Tibial artery (tissue), 4 donors: ENCODE measurements at regions not wholly inside any gene's neighbourhood (a gene's known extent, or its start where the extent isn't known, plus 50 kb on each side); places are given as distances from the start of the nearest gene placed in this dataset.
"Not testable (repeated sequence)": the region's sequence is repeated elsewhere in the genome, so short reads cannot be mapped to it uniquely, and the experiment has no call there.

Source experiments
- DNase-seq, 2 donors: peaks; one replicate each; pipeline ENCODE4 v3.0.0-alpha.2; 2019
- H3K27ac ChIP-seq, 2 donors: fragments of 200-600 bp; sonication (generic) in 1 of 2; 1 replicate in 1 of 2; 2 replicates in 1 of 2; pipeline ENCODE4 v1.5.1; 2018 to 2019; ENCODE audit warnings: mild to moderate bottlenecking in 1 of 2
- H3K27me3 ChIP-seq, 2 donors: fragments of 200-600 bp; sonication (generic) in 1 of 2; one replicate each; pipeline versions ENCODE4 v1.5.1 to v1.6.0; 2016 to 2019
- H3K36me3 ChIP-seq, 3 donors: fragments of 200-600 bp; sonication (generic) in 2 of 3; one replicate each; pipeline ENCODE4 v1.5.1; 2016 to 2019; ENCODE audit warnings: mild to moderate bottlenecking in 2 of 3
- H3K4me1 ChIP-seq, 4 donors: fragments of 200-600 bp; sonication (generic) in 2 of 4; 1 replicate in 3 of 4; 2 replicates in 1 of 4; pipeline ENCODE4 v1.5.1; 2016 to 2019
- H3K4me3 ChIP-seq, 2 donors: fragments of 200-600 bp; sonication (generic) in 1 of 2; 1 replicate in 1 of 2; 2 replicates in 1 of 2; pipeline ENCODE4 v1.5.1; 2018 to 2019; ENCODE audit warnings: mild to moderate bottlenecking in 2 of 2
- H3K9me3 ChIP-seq, 3 donors: fragments of 200-600 bp; sonication (generic) in 1 of 3; one replicate each; pipeline ENCODE4 v1.5.1; 2016 to 2019
- intact Hi-C: fragments of 100-400 bp; cut with DNase I; formaldehyde crosslinking; loops from one replicate; pipeline ENCODE4 v1.15.0; 2023; ENCODE audit warnings: low total_unique reads
- TF ChIP-seq, protein P1 (sequence below), 2 experiments: fragments of 200-600 bp in 1 of 2; fragments of 450-650 bp in 1 of 2; IDR thresholded peaks; one replicate each; pipeline ENCODE4 v1.5.1; 2017 to 2019; ENCODE audit warnings: antibody characterized with exemption in 2 of 2, mild to moderate bottlenecking in 1 of 2, moderate library complexity in 1 of 2

DNA sequence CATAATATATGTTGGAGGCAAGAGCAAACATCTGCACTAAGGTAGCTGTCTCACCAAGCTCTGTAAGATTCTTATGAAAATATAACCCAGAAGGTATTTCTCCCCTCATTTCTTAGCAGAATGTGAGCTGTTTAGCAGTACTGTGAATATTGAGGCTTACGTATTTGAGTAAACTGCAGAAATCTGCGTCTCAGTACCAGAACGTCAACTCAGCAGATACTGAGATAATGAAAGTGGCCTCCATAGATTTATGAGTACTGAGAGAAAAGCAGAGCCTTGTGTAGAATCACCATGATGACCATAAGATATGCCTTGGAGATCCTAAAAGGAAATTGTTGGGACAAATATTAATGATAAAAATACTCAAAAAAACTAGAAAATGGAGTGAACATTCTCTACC, 296.7 kb upstream of the TECRL start:
- Histone ChIP-seq H3K9me3 (no peaks in the 10 kb centered on the region), H3K27me3 (no peaks in the 10 kb centered on the region), H3K4me3 (no peak overlapping the region), H3K36me3 (no peaks in the 10 kb centered on the region), H3K4me1 (no peaks in the 10 kb centered on the region), H3K27ac (no peak overlapping the region)
- intact Hi-C loops: no loop called here
- TF ChIP-seq, protein P1, sequence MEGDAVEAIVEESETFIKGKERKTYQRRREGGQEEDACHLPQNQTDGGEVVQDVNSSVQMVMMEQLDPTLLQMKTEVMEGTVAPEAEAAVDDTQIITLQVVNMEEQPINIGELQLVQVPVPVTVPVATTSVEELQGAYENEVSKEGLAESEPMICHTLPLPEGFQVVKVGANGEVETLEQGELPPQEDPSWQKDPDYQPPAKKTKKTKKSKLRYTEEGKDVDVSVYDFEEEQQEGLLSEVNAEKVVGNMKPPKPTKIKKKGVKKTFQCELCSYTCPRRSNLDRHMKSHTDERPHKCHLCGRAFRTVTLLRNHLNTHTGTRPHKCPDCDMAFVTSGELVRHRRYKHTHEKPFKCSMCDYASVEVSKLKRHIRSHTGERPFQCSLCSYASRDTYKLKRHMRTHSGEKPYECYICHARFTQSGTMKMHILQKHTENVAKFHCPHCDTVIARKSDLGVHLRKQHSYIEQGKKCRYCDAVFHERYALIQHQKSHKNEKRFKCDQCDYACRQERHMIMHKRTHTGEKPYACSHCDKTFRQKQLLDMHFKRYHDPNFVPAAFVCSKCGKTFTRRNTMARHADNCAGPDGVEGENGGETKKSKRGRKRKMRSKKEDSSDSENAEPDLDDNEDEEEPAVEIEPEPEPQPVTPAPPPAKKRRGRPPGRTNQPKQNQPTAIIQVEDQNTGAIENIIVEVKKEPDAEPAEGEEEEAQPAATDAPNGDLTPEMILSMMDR (IDR thresholded peaks at IDR 0.05): no peak
- no peak for DNase-seq

DNA sequence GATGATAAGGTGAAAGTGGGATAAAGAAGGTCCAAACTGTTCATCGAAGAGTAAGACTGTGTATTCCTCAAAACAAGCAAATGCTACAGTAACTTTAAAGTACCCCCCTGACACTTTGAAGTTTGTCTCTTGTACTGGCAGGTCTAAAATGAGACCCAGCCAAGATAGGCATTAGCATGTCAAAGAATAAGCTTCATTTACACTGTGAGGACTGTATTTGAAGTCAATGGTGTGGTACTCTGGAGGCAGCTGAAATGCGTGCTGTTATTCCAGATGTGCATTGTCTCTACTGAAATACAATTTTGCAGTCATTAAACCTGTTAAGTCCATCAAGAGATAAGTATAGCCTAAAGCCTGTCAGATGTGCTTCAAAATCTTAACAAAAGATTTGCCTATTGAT, 288.9 kb upstream of the TECRL start:
- H3K27ac ChIP-seq: no peak overlapping the region
- TF ChIP-seq, protein P1 (IDR thresholded peaks at IDR 0.05): no peak
- DNase-seq: no peak

DNA sequence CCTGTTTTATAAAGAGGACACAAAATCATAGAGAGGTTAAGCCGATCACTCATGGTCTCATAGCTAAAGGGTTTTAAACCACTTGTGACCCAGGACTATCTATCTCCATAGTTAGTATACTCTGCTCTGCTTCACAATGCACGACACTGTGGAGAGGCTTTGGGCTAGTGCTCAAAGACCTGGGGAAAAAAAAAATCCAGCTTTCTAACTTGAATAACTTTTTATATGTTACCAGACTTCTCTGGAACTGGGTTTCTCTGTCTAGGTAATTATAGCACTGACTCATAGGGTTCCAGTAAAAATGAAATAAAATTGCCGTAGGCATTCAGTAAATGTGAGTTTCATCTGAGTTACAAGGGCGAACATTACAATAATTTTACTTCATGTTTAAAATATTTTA, 273.7 kb upstream of the TECRL start:
- Histone ChIP-seq H3K36me3 (no peaks in the 10 kb centered on the region), H3K4me3 (no peak overlapping the region), H3K27ac (no peak overlapping the region), H3K27me3 (no peaks in the 10 kb centered on the region), H3K9me3 (peaks cover 0 to 8% (median 0%) of the 10 kb centered on the region in 3 donors), H3K4me1 (no peaks in the 10 kb centered on the region)
- TF ChIP-seq, protein P1 (IDR thresholded peaks at IDR 0.05): no peak
- DNase-seq: no peak
- intact Hi-C loops: no loop called here

More for the DNA sequence above, 288.9 kb upstream of the TECRL start:
- H3K4me1 ChIP-seq: no peaks in the 10 kb centered on the region
- no peaks in the 10 kb centered on the region for H3K9me3 ChIP-seq
- H3K4me3 ChIP-seq: no peak overlapping the region
- no peaks in the 10 kb centered on the region for H3K27me3 ChIP-seq
- intact Hi-C loops: no loop called here
- no peaks in the 10 kb centered on the region for H3K36me3 ChIP-seq

DNA sequence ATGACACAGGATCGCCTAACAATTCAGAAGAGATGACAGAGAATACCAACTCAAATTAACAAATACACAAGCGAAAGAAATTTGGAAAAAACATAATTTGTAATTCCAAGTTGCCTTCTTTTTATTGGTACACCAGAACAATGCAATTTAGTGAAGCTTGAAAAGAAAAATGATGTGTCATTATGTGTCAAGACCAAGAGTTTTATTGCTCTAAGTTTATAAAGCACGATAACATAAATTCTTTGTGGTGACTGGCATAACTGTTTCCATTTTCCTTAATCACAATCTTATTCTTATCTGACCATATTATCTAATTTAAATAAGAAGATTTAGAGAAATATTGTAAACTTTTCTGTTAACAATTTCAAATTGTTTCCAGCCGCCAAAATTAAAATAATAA, 273.2 kb upstream of the TECRL start:
- no peak for DNase-seq
- H3K27me3 ChIP-seq: no peaks in the 10 kb centered on the region
- peaks cover 0 to 8% (median 0%) of the 10 kb centered on the region in 3 donors for H3K9me3 ChIP-seq
- TF ChIP-seq, protein P1 (IDR thresholded peaks at IDR 0.05): no peak
- H3K4me3 ChIP-seq: no peak overlapping the region
- H3K4me1 ChIP-seq: no peaks in the 10 kb centered on the region
- H3K27ac ChIP-seq: no peak overlapping the region
- no peaks in the 10 kb centered on the region for H3K36me3 ChIP-seq
- intact Hi-C loops: no loop called here

DNA sequence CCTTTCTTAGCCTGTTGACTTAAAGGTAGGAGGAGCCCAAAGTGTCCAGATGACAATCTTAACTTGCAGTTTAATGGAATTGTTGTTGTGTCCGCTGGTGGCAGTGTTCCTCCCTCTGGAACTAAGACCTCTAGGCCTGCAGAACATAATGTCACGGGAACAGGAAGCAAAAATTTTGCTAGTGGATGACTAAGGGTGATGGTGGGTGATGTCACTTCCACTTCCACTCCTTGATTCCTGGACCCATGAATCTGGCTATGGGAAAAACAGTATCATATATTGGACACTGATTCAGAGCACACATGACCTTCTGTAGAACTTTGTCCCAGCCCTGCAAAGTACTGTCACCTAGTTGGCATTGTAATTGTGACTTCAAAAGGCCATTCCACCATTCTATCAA, 263.9 kb upstream of the TECRL start:
- H3K36me3 ChIP-seq, H3K27me3 ChIP-seq, DNase-seq, H3K4me1 ChIP-seq, H3K4me3 ChIP-seq, H3K27ac ChIP-seq, H3K9me3 ChIP-seq, intact Hi-C loops: not testable (repeated sequence)

DNA sequence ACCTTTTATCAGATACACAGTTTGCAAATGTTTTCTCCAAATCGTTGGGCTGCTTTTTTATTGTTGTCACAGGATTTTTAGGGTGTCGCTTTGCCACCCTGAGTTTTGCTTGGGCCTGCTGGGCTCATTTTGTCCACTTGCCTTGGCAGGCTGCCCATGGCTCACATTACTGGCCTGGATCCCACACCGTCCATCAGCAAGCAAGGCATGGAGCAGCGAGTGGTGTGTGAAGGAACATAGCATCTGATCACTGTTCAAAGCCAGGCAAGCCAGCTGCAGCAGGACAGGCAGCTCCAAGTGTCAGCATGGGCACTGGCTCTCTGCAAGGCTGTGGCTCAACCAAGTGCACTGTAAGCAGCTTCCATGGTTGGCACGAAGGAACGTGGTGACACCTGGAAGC, 261.4 kb upstream of the TECRL start:
- Histone ChIP-seq H3K9me3 (no peaks in the 10 kb centered on the region), H3K4me3 (no peak overlapping the region), H3K36me3 (no peaks in the 10 kb centered on the region), H3K27ac (no peak overlapping the region), H3K4me1 (no peaks in the 10 kb centered on the region), H3K27me3 (no peaks in the 10 kb centered on the region)
- TF ChIP-seq, protein P1 (IDR thresholded peaks at IDR 0.05): no peak
- intact Hi-C loops: no loop called here
- no peak for DNase-seq
